GM12872 (cell line): ENCODE measurements at regions not wholly inside any gene's neighbourhood (a gene's known extent, or its start where the extent isn't known, plus 50 kb on each side); places are given as distances from the start of the nearest gene placed in this dataset.

Experiments used
- TF ChIP-seq, protein P1 (sequence below): IDR thresholded peaks from 3 replicates; pipeline ENCODE4 v1.5.1; 2011; ENCODE audit warnings: low read depth, mild to moderate bottlenecking, low read length, moderate library complexity; ENCODE audit not compliant: insufficient read depth

DNA sequence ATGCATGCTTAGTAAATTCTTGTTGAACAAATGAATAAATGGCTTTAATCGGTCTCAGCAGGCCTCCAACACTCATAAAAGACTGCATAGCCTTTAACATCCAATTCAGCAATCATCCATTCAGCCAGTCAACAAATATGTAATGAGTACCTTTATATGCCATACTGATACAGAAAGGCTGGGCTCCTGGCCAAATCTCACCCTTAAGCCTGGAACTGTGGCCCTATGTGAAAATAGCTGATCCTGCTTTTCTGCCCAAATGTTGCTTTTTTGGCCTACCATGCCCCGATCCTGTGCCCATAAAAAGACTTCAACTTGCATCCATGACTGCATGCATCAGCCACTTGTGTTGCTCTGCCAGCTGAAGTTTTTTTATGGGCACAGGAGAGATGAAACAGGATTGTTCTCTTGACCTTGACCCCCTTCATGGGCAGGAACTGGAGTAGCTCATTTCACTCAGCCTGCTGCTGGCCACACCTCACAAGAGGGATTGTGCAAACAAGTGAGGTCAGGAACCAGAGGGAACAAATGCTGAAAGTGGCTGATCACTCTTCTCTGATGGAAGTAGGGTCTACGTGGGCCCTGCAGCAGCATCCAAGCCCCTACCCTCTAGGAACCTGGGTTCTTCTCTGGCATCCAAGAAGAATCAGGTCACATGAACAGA lies 75.6 kb downstream of the NPY1R start:
- TF ChIP-seq, protein P1, sequence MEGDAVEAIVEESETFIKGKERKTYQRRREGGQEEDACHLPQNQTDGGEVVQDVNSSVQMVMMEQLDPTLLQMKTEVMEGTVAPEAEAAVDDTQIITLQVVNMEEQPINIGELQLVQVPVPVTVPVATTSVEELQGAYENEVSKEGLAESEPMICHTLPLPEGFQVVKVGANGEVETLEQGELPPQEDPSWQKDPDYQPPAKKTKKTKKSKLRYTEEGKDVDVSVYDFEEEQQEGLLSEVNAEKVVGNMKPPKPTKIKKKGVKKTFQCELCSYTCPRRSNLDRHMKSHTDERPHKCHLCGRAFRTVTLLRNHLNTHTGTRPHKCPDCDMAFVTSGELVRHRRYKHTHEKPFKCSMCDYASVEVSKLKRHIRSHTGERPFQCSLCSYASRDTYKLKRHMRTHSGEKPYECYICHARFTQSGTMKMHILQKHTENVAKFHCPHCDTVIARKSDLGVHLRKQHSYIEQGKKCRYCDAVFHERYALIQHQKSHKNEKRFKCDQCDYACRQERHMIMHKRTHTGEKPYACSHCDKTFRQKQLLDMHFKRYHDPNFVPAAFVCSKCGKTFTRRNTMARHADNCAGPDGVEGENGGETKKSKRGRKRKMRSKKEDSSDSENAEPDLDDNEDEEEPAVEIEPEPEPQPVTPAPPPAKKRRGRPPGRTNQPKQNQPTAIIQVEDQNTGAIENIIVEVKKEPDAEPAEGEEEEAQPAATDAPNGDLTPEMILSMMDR = no peak

DNA sequence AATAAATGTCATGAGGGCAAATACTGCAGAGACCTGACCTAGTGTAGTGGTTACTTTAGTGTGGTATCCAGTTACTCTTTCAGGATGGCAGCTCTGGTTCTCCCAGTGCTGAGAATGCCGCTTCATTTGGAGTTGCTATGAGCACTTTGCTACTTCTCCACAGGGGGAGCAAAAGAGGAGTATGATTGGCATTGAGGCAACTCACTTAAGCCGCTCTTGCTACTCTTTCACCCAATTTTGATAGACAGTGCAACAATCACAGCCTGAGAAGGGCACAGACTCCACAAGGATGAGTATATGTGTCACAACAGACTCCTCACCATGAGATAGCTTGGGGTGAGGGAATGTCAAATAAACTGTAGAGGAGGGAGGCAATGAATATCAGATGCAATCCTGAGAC lies 81.2 kb downstream of the NPY1R start:
- TF ChIP-seq, protein P1 = peak; percentile 10; the same call in 1 of the 3 replicates

DNA sequence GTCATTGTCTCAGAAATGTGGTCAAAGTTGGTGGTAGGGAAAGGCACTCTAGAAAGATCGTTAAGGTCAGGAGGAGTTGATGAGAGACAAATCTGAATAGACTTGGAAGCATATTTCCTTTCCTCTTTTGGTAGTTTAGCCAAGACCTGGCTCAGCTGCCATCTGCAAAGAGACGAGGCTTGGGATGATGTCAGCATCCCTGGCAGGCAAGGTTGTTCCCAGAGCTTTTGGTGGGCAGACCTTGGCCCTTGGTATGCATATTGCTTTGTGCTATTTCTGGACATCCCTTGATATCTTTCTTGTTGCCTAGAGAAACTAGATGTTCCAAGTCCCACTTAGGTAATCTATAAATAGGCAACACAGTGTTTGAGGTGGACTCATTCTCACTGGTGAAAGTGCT lies 82.4 kb upstream of the NAF1 start:
- TF ChIP-seq, protein P1 = no peak

DNA sequence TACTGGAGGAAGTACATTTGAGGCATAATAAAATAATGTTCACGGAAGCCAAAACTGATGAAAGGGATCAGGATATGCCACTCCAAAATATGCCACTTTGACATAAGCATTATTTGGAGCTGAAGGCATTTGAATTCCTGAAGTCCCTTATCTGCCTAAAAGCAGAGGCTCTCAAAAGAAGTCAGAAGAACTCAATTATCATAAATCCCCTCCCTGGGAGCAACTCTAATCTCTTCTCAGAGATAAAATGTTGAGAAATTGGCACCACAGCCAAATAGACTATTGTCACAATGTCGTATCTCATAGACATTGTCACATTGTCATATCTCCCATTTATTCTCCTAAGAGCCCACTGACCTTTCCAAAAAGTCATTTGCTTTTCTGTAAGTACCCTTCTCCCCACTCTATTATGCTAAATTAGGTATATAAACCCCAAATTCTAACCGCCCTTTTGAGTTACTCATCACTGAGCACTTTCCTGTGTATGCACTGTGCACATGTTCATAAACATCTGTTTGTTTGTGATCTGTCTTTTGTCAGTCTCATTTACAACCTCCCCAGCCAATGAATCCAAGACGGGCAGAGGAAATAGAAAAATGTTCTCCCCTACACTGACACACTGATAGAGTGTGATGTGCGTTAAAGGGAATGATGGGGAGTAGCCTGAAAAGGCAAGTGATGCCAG lies 78.5 kb upstream of the NAF1 start:
- TF ChIP-seq, protein P1 = no peak

DNA sequence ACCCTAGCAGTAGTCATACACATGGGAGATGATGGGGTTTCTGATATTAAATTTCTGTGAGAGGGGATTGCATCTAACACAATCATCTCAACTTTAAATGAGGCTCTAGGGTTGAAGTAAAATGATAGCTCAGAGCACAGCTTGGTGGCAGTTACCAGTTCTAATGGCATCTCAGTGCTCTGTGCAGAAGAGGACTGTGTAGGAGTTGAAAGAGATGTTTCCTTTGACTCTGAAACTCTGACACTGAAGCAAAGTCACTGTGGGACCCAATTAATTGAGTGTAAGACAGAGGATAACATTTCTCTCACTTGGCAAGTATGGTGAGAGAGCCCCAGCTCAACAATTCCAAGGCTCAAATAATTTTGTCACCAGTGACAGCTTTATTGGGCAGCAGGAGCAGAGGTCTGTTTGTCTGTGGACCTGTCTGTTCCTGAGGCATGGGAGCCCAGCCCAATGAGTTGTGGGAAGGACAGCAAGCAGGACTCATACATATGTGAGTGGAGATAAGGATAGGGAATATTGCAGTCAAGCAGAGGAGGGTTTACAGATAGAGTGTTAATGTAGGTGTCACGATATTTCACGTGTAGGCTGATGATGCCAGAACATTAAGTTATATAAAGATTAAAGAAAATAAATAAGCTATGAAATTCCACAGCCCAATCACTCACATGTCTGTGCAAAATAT lies 76.7 kb upstream of the NAF1 start:
- TF ChIP-seq, protein P1 = no peak

DNA sequence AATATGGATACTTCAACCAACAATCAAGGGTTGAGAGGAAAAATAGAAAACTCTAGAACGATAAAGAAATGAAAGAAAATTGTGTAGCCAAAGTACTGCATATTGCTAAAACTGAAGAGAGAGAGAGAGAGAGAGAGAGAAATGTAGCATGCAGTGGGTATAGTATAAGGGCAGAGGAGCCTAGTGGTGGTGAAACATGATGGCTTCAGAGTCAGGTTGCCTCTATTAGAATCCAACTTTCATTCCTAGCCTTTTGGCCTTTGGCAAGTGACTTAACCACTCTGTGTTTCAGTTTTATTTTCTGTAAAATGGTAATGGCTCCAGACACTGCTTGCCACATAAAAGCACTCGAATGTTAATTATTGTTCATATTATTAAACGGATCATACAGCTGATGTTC lies 71.2 kb upstream of the NAF1 start:
- TF ChIP-seq, protein P1 = no peak

DNA sequence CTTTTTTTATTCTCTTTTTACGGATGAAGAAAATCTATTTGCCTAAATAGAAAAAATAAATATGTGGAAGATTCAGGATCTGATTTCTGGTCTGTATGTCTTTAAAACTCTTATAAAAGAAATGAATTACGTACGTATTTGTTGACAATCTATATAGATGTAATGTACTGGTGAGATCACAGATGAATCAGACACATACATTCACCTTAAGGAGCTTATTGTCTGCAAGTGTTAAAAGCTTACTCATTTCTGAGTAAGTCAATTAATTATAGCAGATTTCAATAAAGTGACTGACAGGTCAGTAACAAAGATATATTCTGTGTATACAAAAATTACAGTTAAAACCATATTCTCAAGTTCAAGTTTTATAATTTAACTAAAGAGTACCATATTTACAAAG lies 66.6 kb upstream of the NAF1 start:
- TF ChIP-seq, protein P1 = no peak
